Stimulated activated CD4-positive, alpha-beta T cell treated with anti-CD3 and anti-CD28 coated beads, Interleukin-15, amount 100 ng/mL, for 24 hours (primary cell): ENCODE measurements at regions not wholly inside any gene's neighbourhood (a gene's known extent, or its start where the extent isn't known, plus 50 kb on each side); places are given as distances from the start of the nearest gene placed in this dataset.

Experiments used
- DNase-seq: peaks from one replicate; pipeline ENCODE4 v3.0.0-alpha.2; 2020

DNA sequence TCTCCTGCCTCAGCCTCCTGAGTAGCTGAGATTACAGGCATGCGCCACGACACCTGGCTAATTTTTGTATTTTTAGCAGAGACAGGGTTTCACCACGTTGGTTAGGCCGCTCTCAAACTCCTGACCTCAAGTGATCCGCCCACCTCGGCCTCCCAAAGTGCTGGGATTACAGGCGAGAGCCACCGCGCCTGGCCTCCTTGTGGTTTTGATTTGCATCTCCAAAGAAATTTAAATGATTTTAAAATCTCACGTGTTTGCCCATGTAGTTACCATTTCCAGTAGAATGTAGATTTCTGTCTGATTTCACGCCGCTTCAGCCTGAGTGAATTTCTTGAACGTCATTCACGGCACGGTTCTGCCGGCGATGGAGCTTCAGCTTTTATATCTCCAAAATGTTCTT is 55.8 kb downstream of the IGF2 start:
- no peak for DNase-seq

DNA sequence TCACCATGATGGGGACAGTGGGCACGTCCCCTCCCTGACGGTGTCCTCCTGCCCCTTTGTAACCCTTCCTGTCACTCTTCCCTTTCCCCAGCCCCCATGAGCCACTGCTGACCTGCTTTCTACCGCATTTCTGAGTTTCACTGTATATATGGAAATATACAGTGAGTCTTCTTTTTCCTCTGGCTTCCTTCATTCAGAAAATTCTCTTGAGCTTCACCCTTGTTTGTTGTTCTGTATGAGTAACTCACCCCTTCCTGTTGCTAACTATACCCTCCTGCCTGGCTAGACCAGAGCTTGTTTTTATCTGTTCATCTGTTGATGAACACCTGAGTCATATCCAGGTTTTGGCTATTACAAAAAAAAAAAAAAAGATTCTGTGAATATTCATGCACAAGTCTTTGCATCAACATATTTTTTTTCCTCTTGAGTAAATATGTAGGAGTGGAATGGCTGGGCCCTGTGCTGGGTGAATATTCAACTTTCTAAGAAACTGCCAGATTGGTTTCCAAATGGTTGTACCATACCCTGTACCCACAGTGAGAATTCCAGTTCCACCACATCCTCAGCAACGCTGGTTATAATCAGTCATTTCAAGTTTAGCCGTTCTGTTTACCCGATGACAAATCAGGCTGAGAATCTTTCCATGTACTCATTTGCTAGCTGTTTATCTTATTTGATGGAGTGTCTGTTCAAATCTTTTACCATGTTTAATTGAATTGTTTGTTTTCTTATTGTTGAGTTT is 62.0 kb downstream of the IGF2 start:
- DNase-seq, result peak; percentile 51

DNA sequence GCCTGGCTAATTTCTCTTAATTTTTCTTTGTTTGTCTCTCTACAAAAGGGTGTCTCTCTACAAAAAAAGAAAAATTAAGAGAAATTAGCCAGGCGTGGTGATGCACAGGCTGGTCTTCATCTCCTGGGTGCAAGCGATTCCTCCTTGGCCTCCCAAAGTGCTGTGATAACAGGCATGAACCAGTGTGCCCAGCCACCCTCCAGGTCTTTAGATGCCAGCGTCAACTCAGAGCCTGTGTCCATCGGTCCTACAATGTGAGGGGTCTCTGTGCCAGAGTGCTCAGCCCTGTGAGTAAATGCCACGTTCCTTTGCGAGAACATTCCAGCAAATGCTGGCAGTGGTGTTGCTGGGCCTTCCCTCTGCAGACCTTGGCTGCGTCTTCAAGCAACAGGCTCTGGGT is 62.7 kb downstream of the IGF2 start:
- DNase-seq, result no peak

DNA sequence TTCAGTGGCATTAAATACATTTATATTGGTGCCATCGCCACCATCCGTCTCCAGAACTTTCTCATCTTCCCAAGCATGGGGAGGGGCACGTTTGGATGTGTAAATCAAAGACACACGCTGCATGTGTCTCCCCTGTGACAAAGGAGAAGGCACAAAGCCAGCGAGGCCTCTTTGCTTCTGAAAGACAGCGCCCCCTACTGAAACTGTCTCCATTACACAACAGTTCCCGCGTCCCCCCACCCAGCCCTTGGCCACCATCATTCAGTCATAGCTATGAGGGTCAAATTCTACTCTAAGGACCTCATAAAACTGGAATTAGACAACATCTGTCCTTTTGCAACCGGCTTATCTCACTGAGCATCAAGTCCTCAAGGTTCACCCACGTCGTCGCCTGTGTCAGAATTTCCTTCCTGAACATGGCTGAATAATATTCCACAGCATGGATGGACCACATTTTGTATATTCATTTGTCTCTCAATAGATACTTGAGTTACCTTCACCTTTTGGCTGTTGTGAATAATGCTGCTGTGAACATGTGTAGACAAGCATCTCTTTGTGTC is 64.8 kb downstream of the IGF2 start:
- no peak for DNase-seq

DNA sequence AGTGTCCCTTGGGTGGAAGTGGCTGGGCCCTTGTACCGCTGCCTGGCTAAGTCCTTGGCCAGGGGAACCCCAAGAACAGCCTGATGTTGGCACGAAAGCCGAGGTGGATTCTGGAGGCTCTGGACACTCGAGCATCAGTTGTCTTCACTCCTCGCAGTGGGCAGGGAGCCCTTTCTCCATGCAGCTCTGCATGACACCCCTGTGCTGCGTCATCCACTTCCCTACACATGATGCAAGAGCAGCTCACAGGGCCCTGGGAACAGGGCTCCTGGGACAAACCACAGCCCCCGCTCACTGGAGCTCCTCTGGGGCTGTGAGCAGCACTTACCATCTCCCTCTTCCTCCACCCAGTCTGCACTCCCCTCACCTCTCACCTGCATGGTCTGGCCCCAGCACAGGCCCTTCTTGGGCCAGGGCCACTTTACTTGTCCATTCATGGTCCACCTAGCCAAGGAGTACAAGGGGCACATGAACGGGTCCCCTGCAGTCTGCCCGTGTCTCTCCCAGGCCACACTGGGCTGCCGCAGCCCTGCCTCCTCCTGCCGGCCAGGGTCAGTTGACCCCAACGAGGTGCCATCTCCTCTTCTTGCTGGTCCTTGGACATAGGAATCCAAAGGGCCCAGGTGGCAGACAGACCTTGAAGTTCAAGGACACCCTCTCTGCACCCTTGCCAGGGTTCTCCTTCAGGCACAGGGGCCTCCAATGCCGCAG is 66.5 kb downstream of the IGF2 start:
- no peak for DNase-seq

DNA sequence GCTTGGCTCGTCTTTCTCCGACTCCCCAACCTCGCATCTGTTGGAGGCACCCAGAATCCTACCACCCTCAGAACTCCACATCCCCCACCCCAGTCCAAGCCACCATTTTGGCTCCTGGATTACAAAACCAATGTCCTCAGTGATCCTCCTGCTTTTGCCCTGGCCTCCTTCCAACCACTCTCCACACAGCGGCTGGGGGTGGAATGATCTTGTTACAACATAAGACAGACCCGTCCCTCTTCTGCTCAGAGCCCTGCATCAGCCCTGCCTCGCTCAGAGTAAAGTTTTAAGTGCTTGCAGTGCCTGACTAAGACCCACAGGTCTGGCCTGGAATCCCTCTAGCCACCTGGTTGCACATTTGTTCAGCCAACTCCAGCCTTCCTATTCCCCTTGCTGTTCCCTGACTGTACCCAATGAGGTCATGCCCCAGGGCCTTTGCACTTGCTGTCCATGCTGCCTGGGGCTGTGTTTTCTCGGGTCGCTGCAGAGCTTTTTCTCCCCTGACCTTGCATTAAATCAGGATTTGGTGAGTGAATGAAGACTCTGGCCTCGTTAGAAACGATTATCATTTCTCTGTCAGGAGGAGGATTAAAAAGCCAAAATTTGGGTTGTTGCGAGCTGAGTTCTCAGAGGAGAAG is 67.3 kb downstream of the IGF2 start:
- DNase-seq, result no peak
